ENCODE measurements at regions not wholly inside any gene's neighbourhood (a gene's known extent, or its start where the extent isn't known, plus 50 kb on each side); places are given as distances from the start of the nearest gene placed in this dataset.

GRCh38 chr2:240257940-240258580 is 117.6 kb upstream of the OTOS start:
- TF ChIP-seq EZH2phosphoT487 (IDR thresholded peaks at IDR 0.05; ENCODE audit: low read length): no peak
- Histone ChIP-seq H3K9ac (ENCODE audit: low read length) (no peak overlapping the region), H3K27me3 (replicated peaks; ENCODE audit: insufficient read depth, low read length) (peaks cover 61% of the 10 kb centered on the region), H3K4me3 (ENCODE audit: low read length) (no peak overlapping the region), H3K9me2 (replicated peaks; ENCODE audit: insufficient read depth, low read length) (no peaks in the 10 kb centered on the region), H3K27ac (ENCODE audit: low read length) (no peak overlapping the region), H3K4me1 (ENCODE audit: low read length) (no peaks in the 10 kb centered on the region), H2AFZ (ENCODE audit: low read length) (no peak overlapping the region), H3F3A (ENCODE audit: insufficient read depth, low read length) (no peaks in the 10 kb centered on the region), H3K36me3 (replicated peaks; ENCODE audit: insufficient read depth, low read length) (no peaks in the 10 kb centered on the region), H4K20me1 (ENCODE audit: insufficient read depth, low read length) (no peaks in the 10 kb centered on the region), H3K79me2 (ENCODE audit: low read length) (no peaks in the 10 kb centered on the region), H3K9me3 (replicated peaks; ENCODE audit: insufficient read depth, low read length) (no peaks in the 10 kb centered on the region), H3K4me2 (ENCODE audit: low read depth, low read length) (no peak overlapping the region)
- DNase-seq: no peak

GRCh38 chr2:240258685-240259084 is 118.2 kb upstream of the OTOS start:
- H3K27me3 ChIP-seq (replicated peaks; ENCODE audit: insufficient read depth, low read length): peaks cover 55% of the 10 kb centered on the region
- no peak overlapping the region for H3K4me3 ChIP-seq (ENCODE audit: low read length)
- no peaks in the 10 kb centered on the region for H3K36me3 ChIP-seq (replicated peaks; ENCODE audit: insufficient read depth, low read length)
- H2AFZ ChIP-seq (ENCODE audit: low read length): no peak overlapping the region
- H3K9me2 ChIP-seq (replicated peaks; ENCODE audit: insufficient read depth, low read length): no peaks in the 10 kb centered on the region
- H3K9me3 ChIP-seq (replicated peaks; ENCODE audit: insufficient read depth, low read length): no peaks in the 10 kb centered on the region
- H3K79me2 ChIP-seq (ENCODE audit: low read length): no peaks in the 10 kb centered on the region
- H3K4me1 ChIP-seq (ENCODE audit: low read length): no peaks in the 10 kb centered on the region
- no peak for DNase-seq
- no peak overlapping the region for H3K27ac ChIP-seq (ENCODE audit: low read length)
- TF ChIP-seq EZH2 (optimal IDR thresholded peaks at IDR 0.05; ENCODE audit: low read depth, low read length) (no peak), EZH2phosphoT487 (IDR thresholded peaks at IDR 0.05; ENCODE audit: low read length) (no peak)
- TF ChIP-seq, protein P1, sequence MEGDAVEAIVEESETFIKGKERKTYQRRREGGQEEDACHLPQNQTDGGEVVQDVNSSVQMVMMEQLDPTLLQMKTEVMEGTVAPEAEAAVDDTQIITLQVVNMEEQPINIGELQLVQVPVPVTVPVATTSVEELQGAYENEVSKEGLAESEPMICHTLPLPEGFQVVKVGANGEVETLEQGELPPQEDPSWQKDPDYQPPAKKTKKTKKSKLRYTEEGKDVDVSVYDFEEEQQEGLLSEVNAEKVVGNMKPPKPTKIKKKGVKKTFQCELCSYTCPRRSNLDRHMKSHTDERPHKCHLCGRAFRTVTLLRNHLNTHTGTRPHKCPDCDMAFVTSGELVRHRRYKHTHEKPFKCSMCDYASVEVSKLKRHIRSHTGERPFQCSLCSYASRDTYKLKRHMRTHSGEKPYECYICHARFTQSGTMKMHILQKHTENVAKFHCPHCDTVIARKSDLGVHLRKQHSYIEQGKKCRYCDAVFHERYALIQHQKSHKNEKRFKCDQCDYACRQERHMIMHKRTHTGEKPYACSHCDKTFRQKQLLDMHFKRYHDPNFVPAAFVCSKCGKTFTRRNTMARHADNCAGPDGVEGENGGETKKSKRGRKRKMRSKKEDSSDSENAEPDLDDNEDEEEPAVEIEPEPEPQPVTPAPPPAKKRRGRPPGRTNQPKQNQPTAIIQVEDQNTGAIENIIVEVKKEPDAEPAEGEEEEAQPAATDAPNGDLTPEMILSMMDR (IDR thresholded peaks at IDR 0.05; ENCODE audit: low read length): no peak
- H3K9ac ChIP-seq (ENCODE audit: low read length): no peak overlapping the region
- no peaks in the 10 kb centered on the region for H4K20me1 ChIP-seq (ENCODE audit: insufficient read depth, low read length)
- no peaks in the 10 kb centered on the region for H3F3A ChIP-seq (ENCODE audit: insufficient read depth, low read length)
- H3K4me2 ChIP-seq (ENCODE audit: low read depth, low read length): no peak overlapping the region

DNA sequence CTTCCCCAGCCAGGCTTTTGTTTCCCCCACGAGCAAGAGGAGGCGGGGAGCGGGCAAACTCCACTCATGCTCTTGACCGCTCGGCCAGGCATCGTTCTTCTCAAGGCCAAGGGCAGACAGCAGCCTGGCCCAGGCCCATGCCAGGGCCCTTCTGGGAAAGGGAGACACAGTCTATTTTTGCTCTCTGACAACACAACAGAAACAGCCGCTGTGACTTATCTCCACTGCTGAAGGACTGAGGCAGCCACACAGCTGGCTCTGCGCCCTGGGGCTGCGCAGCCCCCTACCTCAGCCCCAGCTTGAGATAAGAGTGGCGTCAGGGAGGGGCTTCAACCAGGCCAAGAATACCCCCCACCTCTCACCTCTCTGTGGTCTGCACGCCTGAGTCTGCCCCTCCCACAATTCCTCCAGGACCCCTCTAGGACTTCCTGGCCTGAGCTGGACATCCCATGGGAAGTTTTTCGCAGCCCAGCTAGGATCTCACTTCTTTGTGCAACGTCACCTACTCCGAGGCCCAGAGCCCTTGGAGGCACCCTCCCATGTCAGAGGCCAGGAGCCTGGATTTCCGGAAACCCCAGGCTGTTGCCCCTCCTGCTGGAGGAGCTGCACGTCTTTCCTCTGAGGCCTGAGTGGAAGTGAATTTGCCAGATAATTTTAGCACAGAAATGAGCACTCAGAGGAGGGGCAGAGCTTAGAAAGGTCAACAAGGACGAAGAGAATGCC is 118.9 kb upstream of the OTOS start:
- H3K27ac ChIP-seq (ENCODE audit: low read length): no peak overlapping the region
- no peak overlapping the region for H3K4me3 ChIP-seq (ENCODE audit: low read length)
- no peak overlapping the region for H2AFZ ChIP-seq (ENCODE audit: low read length)
- no peaks in the 10 kb centered on the region for H3K9me3 ChIP-seq (replicated peaks; ENCODE audit: insufficient read depth, low read length)
- TF ChIP-seq, protein P1 (IDR thresholded peaks at IDR 0.05; ENCODE audit: low read length): no peak
- TF ChIP-seq EZH2phosphoT487 (IDR thresholded peaks at IDR 0.05; ENCODE audit: low read length) (no peak), EZH2 (optimal IDR thresholded peaks at IDR 0.05; ENCODE audit: low read depth, low read length) (no peak)
- H3K4me2 ChIP-seq (ENCODE audit: low read depth, low read length): no peak overlapping the region
- no peak overlapping the region for H3K9ac ChIP-seq (ENCODE audit: low read length)
- peaks cover 48% of the 10 kb centered on the region for H3K27me3 ChIP-seq (replicated peaks; ENCODE audit: insufficient read depth, low read length)
- H3K4me1 ChIP-seq (ENCODE audit: low read length): no peaks in the 10 kb centered on the region
- no peaks in the 10 kb centered on the region for H3F3A ChIP-seq (ENCODE audit: insufficient read depth, low read length)
- H3K79me2 ChIP-seq (ENCODE audit: low read length): no peaks in the 10 kb centered on the region
- no peaks in the 10 kb centered on the region for H3K36me3 ChIP-seq (replicated peaks; ENCODE audit: insufficient read depth, low read length)
- H3K9me2 ChIP-seq (replicated peaks; ENCODE audit: insufficient read depth, low read length): no peaks in the 10 kb centered on the region
- DNase-seq: no peak
- H4K20me1 ChIP-seq (ENCODE audit: insufficient read depth, low read length): no peaks in the 10 kb centered on the region
